Muscle layer of colon (tissue), 2 donors: ENCODE measurements at regions not wholly inside any gene's neighbourhood (a gene's known extent, or its start where the extent isn't known, plus 50 kb on each side); places are given as distances from the start of the nearest gene placed in this dataset.

Source experiments
- H3K27ac ChIP-seq: one replicate; pipeline ENCODE4 v1.7.0; 2013; ENCODE audit warnings: low read depth, mild to moderate bottlenecking, low read length, moderate library complexity
- H3K27me3 ChIP-seq, 2 donors: one replicate each; pipeline ENCODE4 v1.7.0; 2013; ENCODE audit warnings: low read length in 2 of 2, mild to moderate bottlenecking in 2 of 2; ENCODE audit not compliant: insufficient read depth in 2 of 2, control insufficient read depth in 1 of 2
- H3K36me3 ChIP-seq: one replicate; pipeline ENCODE4 v1.7.0; 2013; ENCODE audit warnings: mild to moderate bottlenecking, low read length; ENCODE audit not compliant: insufficient read depth
- H3K4me1 ChIP-seq: one replicate; pipeline ENCODE4 v1.7.0; 2013; ENCODE audit warnings: mild to moderate bottlenecking, low read length; ENCODE audit not compliant: insufficient read depth
- H3K4me3 ChIP-seq, 2 donors: one replicate each; pipeline ENCODE4 v1.7.0; 2013; ENCODE audit warnings: low read length in 2 of 2, low read depth in 1 of 2, mild to moderate bottlenecking in 1 of 2, moderate library complexity in 1 of 2
- H3K9ac ChIP-seq: one replicate; pipeline ENCODE4 v1.7.0; 2013; ENCODE audit warnings: low read length
- H3K9me3 ChIP-seq: one replicate; pipeline ENCODE4 v1.7.0; 2013; ENCODE audit warnings: mild to moderate bottlenecking, low read length
- donor health status: abdominal sarcoma.
- donor health status: Adenocarcinoma of cecum.

- Histone ChIP-seq H3K27me3 (no peaks in the 10 kb centered on the region), H3K4me1 (peaks cover 4% of the 10 kb centered on the region), H3K4me3 (no peak overlapping the region), H3K36me3 (no peaks in the 10 kb centered on the region), H3K9ac (no peak overlapping the region), H3K27ac (no peak overlapping the region), H3K9me3 (no peaks in the 10 kb centered on the region)
Measured at GRCh38 chr10:117936976-117937375, 109.8 kb downstream of the RAB11FIP2 start.

DNA sequence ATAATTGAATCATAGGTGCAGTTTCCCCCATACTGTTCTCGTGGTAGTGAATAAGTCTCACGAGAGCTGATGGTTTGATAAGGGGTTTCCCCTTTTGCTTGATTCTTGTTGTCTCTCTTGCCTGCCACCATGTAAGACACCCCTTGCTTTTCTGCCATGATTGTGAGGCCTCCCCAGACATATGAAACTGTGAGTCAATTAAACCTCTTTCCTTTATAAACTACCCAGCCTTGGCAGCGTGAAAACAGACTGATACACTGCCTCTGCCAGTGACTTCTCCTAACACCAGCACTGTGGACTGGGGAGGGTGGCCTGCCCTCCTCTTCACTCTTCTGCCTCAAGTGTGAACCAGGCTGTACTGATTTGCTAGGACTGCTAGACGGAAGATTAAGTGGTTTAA is 108.6 kb downstream of the RAB11FIP2 start:
- H3K36me3 ChIP-seq: no peaks in the 10 kb centered on the region
- no peaks in the 10 kb centered on the region for H3K9me3 ChIP-seq
- H3K4me3 ChIP-seq: no peak overlapping the region
- no peak overlapping the region for H3K9ac ChIP-seq
- no peaks in the 10 kb centered on the region for H3K27me3 ChIP-seq
- H3K27ac ChIP-seq: no peak overlapping the region
- peaks cover 4% of the 10 kb centered on the region for H3K4me1 ChIP-seq

- H3K27ac ChIP-seq: no peak overlapping the region
Measured at GRCh38 chr10:117942226-117942625, 104.5 kb downstream of the RAB11FIP2 start.

GRCh38 chr10:117944676-117945447 is 101.9 kb downstream of the RAB11FIP2 start:
- H3K36me3 ChIP-seq: no peaks in the 10 kb centered on the region
- no peaks in the 10 kb centered on the region for H3K27me3 ChIP-seq
- H3K9ac ChIP-seq: no peak overlapping the region
- H3K9me3 ChIP-seq: no peaks in the 10 kb centered on the region
- H3K4me1 ChIP-seq: no peaks in the 10 kb centered on the region
- H3K4me3 ChIP-seq: no peak overlapping the region
- no peak overlapping the region for H3K27ac ChIP-seq

More at GRCh38 chr10:117942226-117942625, 104.5 kb downstream of the RAB11FIP2 start:
- no peaks in the 10 kb centered on the region for H3K36me3 ChIP-seq
- H3K27me3 ChIP-seq: no peaks in the 10 kb centered on the region
- H3K4me1 ChIP-seq: no peaks in the 10 kb centered on the region
- no peak overlapping the region for H3K9ac ChIP-seq
- no peaks in the 10 kb centered on the region for H3K9me3 ChIP-seq
- no peak overlapping the region for H3K4me3 ChIP-seq

GRCh38 chr10:117945651-117946050 is 101.1 kb downstream of the RAB11FIP2 start:
- H3K9ac ChIP-seq: no peak overlapping the region
- H3K36me3 ChIP-seq: no peaks in the 10 kb centered on the region

GRCh38 chr10:117946525-117947070 is 100.1 kb downstream of the RAB11FIP2 start:
- Histone ChIP-seq H3K27ac (no peak overlapping the region), H3K36me3 (no peaks in the 10 kb centered on the region)

More at GRCh38 chr10:117945651-117946050, 101.1 kb downstream of the RAB11FIP2 start:
- Histone ChIP-seq H3K9me3 (no peaks in the 10 kb centered on the region), H3K27me3 (no peaks in the 10 kb centered on the region), H3K4me3 (no peak overlapping the region), H3K4me1 (no peaks in the 10 kb centered on the region), H3K27ac (no peak overlapping the region)

DNA sequence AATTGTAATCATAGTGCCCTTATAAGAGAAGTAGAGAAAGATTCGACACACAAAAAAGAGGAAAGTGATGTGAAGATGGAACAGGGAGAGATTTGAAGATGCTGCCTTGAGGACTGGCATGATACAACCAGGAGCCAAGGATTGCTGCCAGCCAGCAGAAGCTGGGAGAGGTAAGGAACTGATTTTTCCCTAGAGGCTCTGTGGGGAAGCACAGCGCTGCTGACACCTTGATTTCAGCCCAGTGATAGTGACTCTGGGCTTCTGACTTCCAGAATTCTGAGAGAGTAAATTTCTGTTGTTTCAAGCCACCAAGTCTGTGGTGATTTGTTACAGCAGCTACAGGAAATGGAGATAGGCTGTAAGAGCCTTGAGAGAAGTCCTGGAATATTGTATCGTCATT is 98.2 kb downstream of the RAB11FIP2 start:
- no peak overlapping the region for H3K9ac ChIP-seq
- H3K27ac ChIP-seq: no peak overlapping the region
- H3K27me3 ChIP-seq: no peaks in the 10 kb centered on the region
- H3K4me3 ChIP-seq: no peak overlapping the region
- no peaks in the 10 kb centered on the region for H3K36me3 ChIP-seq
- no peaks in the 10 kb centered on the region for H3K4me1 ChIP-seq
- no peaks in the 10 kb centered on the region for H3K9me3 ChIP-seq

More at GRCh38 chr10:117946525-117947070, 100.1 kb downstream of the RAB11FIP2 start:
- Histone ChIP-seq H3K4me1 (no peaks in the 10 kb centered on the region), H3K4me3 (no peak overlapping the region), H3K9ac (no peak overlapping the region), H3K9me3 (no peaks in the 10 kb centered on the region), H3K27me3 (no peaks in the 10 kb centered on the region)

GRCh38 chr10:117950408-117950807 is 96.3 kb downstream of the RAB11FIP2 start:
- no peak overlapping the region for H3K9ac ChIP-seq
- H3K27me3 ChIP-seq: no peaks in the 10 kb centered on the region
- no peak overlapping the region for H3K4me3 ChIP-seq
- H3K4me1 ChIP-seq: no peaks in the 10 kb centered on the region
- H3K27ac ChIP-seq: no peak overlapping the region
- H3K36me3 ChIP-seq: no peaks in the 10 kb centered on the region
- no peaks in the 10 kb centered on the region for H3K9me3 ChIP-seq
